ENCODE measurements at regions not wholly inside any gene's neighbourhood (a gene's known extent, or its start where the extent isn't known, plus 50 kb on each side); places are given as distances from the start of the nearest gene placed in this dataset.

GRCh38 chr3:147513785-147514184 is 104.6 kb downstream of the ZIC1 start:
- ChIA-PET POLR2A (no interaction called here), CTCF (no interaction called here)
- H3K9me3 ChIP-seq (ENCODE audit: control insufficient read depth, insufficient read depth, low read depth, low read length): no peaks in the 10 kb centered on the region; the same call in 1 of the 2 replicates
- no peaks in the 10 kb centered on the region for H3K27me3 ChIP-seq (ENCODE audit: control insufficient read depth, insufficient read depth, low read length)
- no TSS peak for BruUV-seq (replicated peaks)
- intact Hi-C loops (cut with micrococcal nuclease; ENCODE audit: unreplicated experiment) (no loop called here), in situ Hi-C loops (cut with HindIII; ENCODE audit: low pct_unique_long_range_greater_than_20kb, low sequenced_read_pairs) (no loop called here)
- TF ChIP-seq POLR2AphosphoS5 (IDR thresholded peaks at IDR 0.05; ENCODE audit: low read depth, low read length): no peak
- TF ChIP-seq CTCF (IDR thresholded peaks at IDR 0.05): no peak
- TF ChIP-seq TCF7L2 (IDR thresholded peaks at IDR 0.05; ENCODE audit: low read depth, low read length): no peak
- TF ChIP-seq REST (IDR thresholded peaks at IDR 0.05; ENCODE audit: insufficient read depth in 1 of 2, low read depth in 2 of 2, low read length in 1 of 2): no peak
- no peak for TF ChIP-seq SIN3A (IDR thresholded peaks at IDR 0.05; ENCODE audit: borderline replicate concordance, insufficient read depth, low read depth, low read length)
- ATAC-seq (no peak), DNase-seq (ENCODE audit: low read depth, low spot score) (no peak)
- H3K4me1 ChIP-seq (ENCODE audit: control insufficient read depth, insufficient read depth, low read length): no peaks in the 10 kb centered on the region
- no peak overlapping the region for H3K27ac ChIP-seq (ENCODE audit: low read length)
- no peaks in the 10 kb centered on the region for H3K36me3 ChIP-seq (ENCODE audit: control insufficient read depth, insufficient read depth, low read length)
- no peak overlapping the region for H3K4me3 ChIP-seq (ENCODE audit: low read depth in 2 of 2, low read length in 2 of 2)

- in situ Hi-C loops (cut with HindIII; ENCODE audit: low pct_unique_long_range_greater_than_20kb, low sequenced_read_pairs) (no loop called here), intact Hi-C loops (cut with micrococcal nuclease; ENCODE audit: unreplicated experiment) (no loop called here)
- no peaks in the 10 kb centered on the region for H3K4me1 ChIP-seq (ENCODE audit: control insufficient read depth, insufficient read depth, low read length)
- no peak overlapping the region for H3K27ac ChIP-seq (ENCODE audit: low read length)
- no peak overlapping the region for H3K4me3 ChIP-seq (ENCODE audit: low read depth in 2 of 2, low read length in 2 of 2)
- ChIA-PET POLR2A (no interaction called here), CTCF (no interaction called here)
- H3K9me3 ChIP-seq (ENCODE audit: control insufficient read depth, insufficient read depth, low read depth, low read length): no peaks in the 10 kb centered on the region; the same call in 1 of the 2 replicates
- TF ChIP-seq SIN3A (IDR thresholded peaks at IDR 0.05; ENCODE audit: borderline replicate concordance, insufficient read depth, low read depth, low read length): no peak
- no peak for TF ChIP-seq POLR2AphosphoS5 (IDR thresholded peaks at IDR 0.05; ENCODE audit: low read depth, low read length)
- no peak for TF ChIP-seq TCF7L2 (IDR thresholded peaks at IDR 0.05; ENCODE audit: low read depth, low read length)
- TF ChIP-seq CTCF (IDR thresholded peaks at IDR 0.05): no peak
- no peak for TF ChIP-seq REST (IDR thresholded peaks at IDR 0.05; ENCODE audit: insufficient read depth in 1 of 2, low read depth in 2 of 2, low read length in 1 of 2)
- H3K27me3 ChIP-seq (ENCODE audit: control insufficient read depth, insufficient read depth, low read length): no peaks in the 10 kb centered on the region
- no peaks in the 10 kb centered on the region for H3K36me3 ChIP-seq (ENCODE audit: control insufficient read depth, insufficient read depth, low read length)
- ATAC-seq (no peak), DNase-seq (ENCODE audit: low read depth, low spot score) (no peak)
- BruUV-seq (replicated peaks): no TSS peak
Observed at GRCh38 chr3:147514366-147515160, 105.4 kb downstream of the ZIC1 start.

All from Panc1 (cell line).